Uterus (tissue), 3 donors: ENCODE measurements at regions not wholly inside any gene's neighbourhood (a gene's known extent, or its start where the extent isn't known, plus 50 kb on each side); places are given as distances from the start of the nearest gene placed in this dataset.
"Not testable (repeated sequence)": the region's sequence is repeated elsewhere in the genome, so short reads cannot be mapped to it uniquely, and the experiment has no call there.

Experiments
- DNase-seq, 2 donors: peaks; one replicate each; pipeline ENCODE4 v3.0.0-alpha.2; 2019 to 2020
- H3K27ac ChIP-seq, 2 donors: fragments of 200-600 bp; sonication (generic); 1 replicate in 1 of 2; 2 replicates in 1 of 2; pipeline ENCODE4 v1.5.1; 2016 to 2018
- H3K27me3 ChIP-seq, 2 donors: fragments of 200-600 bp; sonication (generic); one replicate each; pipeline ENCODE4 v1.5.1; 2018 to 2019; ENCODE audit warnings: control low read depth in 1 of 2
- H3K36me3 ChIP-seq, 2 donors: fragments of 200-600 bp; sonication (generic); one replicate each; pipeline ENCODE4 v1.5.1; 2019; ENCODE audit warnings: control low read depth in 1 of 2
- H3K4me1 ChIP-seq, 2 donors: fragments of 200-600 bp; sonication (generic); one replicate each; pipeline ENCODE4 v1.5.1; 2018 to 2019; ENCODE audit warnings: control low read depth in 1 of 2
- H3K4me3 ChIP-seq, 2 donors: fragments of 200-600 bp; sonication (generic); 1 replicate in 1 of 2; 2 replicates in 1 of 2; pipeline ENCODE4 v1.5.1; 2018 to 2019; ENCODE audit warnings: mild to moderate bottlenecking in 1 of 2
- H3K9me3 ChIP-seq, 2 donors: fragments of 200-600 bp; sonication (generic); one replicate each; pipeline ENCODE4 v1.5.1; 2019; ENCODE audit warnings: control low read depth in 1 of 2
- POLR2A ChIP-seq, 2 donors: fragments of 450-650 bp; IDR thresholded peaks; one replicate each; pipeline ENCODE4 v1.6.1; 2016; ENCODE audit warnings: antibody characterized with exemption in 2 of 2, mild to moderate bottlenecking in 1 of 2, moderate library complexity in 1 of 2
- intact Hi-C: fragments of 100-400 bp; cut with DNase I; formaldehyde crosslinking; loops from one replicate; pipeline ENCODE4 v1.15.1; 2023; ENCODE audit warnings: low total_unique reads
- TF ChIP-seq, protein P1 (sequence below), 4 experiments: fragments of 200-600 bp in 2 of 4; fragments of 450-650 bp in 2 of 4; sonication (generic) in 2 of 4; IDR thresholded peaks; one replicate each; pipeline ENCODE4 v1.5.1; 2016 to 2019; ENCODE audit warnings: antibody characterized with exemption in 4 of 4, mild to moderate bottlenecking in 2 of 4, moderate library complexity in 1 of 4
- donor health status: DM: yes; HTN: yes; CAD: no.

DNA sequence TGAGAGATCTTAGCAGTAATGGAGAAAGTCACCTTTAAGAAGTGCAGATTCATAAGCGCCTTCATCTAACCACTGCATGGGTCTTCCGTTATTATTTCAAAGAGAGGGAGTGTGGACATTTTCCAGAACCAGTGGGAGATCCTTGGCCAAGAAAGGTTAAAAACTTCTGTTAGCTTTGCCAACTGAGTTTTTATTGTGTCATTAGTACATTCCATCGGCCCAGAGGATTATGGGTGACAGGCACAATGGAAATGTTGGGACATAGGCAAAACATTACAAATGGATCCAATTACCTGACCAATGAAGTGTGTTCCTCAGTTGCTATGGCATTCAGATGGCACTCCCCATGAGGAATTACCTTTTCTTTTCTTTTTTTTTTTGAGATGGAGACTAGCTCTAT lies 115.5 kb downstream of the PPIAL4G start:
- intact Hi-C loops: no loop called here
- Histone ChIP-seq H3K27ac (no peak overlapping the region), H3K36me3 (no peaks in the 10 kb centered on the region), H3K27me3 (no peaks in the 10 kb centered on the region), H3K4me1 (no peaks in the 10 kb centered on the region), H3K9me3 (no peaks in the 10 kb centered on the region), H3K4me3 (no peak overlapping the region)
- DNase-seq: no peak
- TF ChIP-seq, protein P1, sequence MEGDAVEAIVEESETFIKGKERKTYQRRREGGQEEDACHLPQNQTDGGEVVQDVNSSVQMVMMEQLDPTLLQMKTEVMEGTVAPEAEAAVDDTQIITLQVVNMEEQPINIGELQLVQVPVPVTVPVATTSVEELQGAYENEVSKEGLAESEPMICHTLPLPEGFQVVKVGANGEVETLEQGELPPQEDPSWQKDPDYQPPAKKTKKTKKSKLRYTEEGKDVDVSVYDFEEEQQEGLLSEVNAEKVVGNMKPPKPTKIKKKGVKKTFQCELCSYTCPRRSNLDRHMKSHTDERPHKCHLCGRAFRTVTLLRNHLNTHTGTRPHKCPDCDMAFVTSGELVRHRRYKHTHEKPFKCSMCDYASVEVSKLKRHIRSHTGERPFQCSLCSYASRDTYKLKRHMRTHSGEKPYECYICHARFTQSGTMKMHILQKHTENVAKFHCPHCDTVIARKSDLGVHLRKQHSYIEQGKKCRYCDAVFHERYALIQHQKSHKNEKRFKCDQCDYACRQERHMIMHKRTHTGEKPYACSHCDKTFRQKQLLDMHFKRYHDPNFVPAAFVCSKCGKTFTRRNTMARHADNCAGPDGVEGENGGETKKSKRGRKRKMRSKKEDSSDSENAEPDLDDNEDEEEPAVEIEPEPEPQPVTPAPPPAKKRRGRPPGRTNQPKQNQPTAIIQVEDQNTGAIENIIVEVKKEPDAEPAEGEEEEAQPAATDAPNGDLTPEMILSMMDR (IDR thresholded peaks at IDR 0.05): no peak
- TF ChIP-seq POLR2A (IDR thresholded peaks at IDR 0.05): no peak

DNA sequence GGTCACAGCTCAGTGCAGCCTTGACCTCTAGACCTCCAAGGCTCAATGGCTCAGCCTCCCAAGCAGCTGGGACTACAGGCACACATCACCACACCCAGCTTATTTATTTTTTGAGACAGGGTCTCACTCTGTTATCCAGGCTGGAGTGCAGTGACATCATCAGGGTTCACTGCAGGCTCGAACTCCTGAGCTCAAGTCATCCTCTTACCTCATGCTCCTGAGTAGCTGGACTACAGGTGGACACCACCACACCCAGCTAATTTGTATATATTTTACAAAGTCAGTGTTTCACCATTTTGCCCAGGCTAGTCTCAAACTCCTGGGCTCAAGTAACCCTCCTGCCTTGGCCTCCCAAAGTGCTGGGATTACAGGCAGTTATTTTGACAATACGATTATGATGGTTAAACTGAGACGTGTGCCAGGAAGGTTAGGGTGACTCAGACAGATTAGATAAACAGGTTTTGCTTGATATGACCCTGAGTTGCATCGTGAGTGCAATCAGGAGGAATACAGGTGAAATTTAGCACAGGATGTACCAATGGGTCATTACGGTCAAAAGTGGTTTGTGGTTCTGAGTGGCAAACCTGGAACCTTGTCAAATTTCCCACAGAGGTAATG lies 116.9 kb downstream of the PPIAL4G start:
- H3K4me3 ChIP-seq, H3K27ac ChIP-seq, H3K36me3 ChIP-seq, DNase-seq, H3K9me3 ChIP-seq, H3K4me1 ChIP-seq, intact Hi-C loops: not testable (repeated sequence)
- H3K27me3 ChIP-seq: peaks cover 0 to 11% of the 10 kb centered on the region in 2 donors

DNA sequence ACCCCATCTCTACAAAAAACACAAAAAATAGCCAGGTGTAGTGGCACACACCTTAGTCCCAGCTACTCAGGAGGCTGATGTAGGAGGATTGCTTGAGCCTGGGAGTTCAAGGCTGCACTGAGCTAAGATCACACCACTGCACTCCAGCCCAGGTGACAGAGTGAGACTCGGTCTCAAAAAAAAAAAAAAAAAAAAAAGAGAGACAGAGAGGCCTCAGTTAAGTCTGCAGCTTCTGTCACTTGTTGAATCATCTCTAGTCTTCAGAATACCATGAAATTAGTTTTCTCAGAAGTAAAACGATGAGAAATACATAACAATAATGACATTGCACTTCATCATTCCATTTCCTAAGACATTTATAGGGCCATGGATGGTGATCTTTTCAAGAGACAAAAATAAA lies 118.0 kb downstream of the PPIAL4G start:
- H3K4me3 ChIP-seq, H3K36me3 ChIP-seq, intact Hi-C loops, H3K9me3 ChIP-seq, DNase-seq, H3K27ac ChIP-seq, H3K4me1 ChIP-seq: not testable (repeated sequence)
- H3K27me3 ChIP-seq: peaks cover 0 to 14% of the 10 kb centered on the region in 2 donors

DNA sequence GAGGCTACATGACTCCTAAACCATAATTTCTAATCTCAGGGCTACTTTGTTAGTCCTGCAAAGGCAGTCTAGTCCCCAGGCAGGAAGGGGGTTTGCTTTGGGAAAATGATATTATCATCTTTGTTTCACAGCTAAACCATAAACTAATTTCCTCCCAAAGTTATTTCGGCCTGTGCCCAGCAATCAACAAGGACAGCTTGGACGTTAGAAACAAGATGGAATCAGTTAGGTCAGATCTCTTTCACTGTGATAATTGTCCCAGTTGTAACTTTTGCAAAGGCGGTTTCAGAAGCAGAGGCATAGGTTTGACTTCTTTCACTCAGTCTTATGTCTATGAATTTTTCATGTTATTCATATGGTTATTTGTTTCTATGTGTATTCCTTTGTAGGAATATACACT lies 119.1 kb downstream of the PPIAL4G start:
- H3K4me3 ChIP-seq, DNase-seq, H3K36me3 ChIP-seq, intact Hi-C loops, H3K27ac ChIP-seq, H3K4me1 ChIP-seq, H3K9me3 ChIP-seq: not testable (repeated sequence)
- H3K27me3 ChIP-seq: peaks cover 0 to 14% of the 10 kb centered on the region in 2 donors

DNA sequence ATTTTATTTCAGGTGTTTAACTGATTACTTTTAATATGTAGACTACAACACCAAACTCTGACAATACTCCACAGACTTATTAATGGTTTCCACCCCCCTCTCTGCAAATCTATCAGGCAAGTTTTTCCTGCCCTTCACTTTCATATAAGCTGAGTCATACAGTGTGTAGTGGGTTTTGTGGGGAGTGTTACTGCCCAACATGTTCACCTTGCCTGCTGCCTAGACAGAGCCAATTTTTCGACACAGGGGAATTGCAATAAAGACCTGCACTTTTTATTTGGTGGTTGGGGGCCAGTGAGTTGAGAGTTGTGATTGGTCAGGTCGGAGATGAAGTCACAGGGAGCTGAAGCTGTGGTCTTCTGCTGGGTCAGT lies 119.7 kb downstream of the PPIAL4G start:
- H3K4me1 ChIP-seq: no peaks in the 10 kb centered on the region
- intact Hi-C loops: no loop called here
- no peak overlapping the region for H3K4me3 ChIP-seq
- H3K27me3 ChIP-seq: peaks cover 0 to 14% of the 10 kb centered on the region in 2 donors
- no peak for DNase-seq
- H3K9me3 ChIP-seq: no peaks in the 10 kb centered on the region
- no peaks in the 10 kb centered on the region for H3K36me3 ChIP-seq
- TF ChIP-seq, protein P1 (IDR thresholded peaks at IDR 0.05): no peak
- no peak for TF ChIP-seq POLR2A (IDR thresholded peaks at IDR 0.05)
- H3K27ac ChIP-seq: no peak overlapping the region

DNA sequence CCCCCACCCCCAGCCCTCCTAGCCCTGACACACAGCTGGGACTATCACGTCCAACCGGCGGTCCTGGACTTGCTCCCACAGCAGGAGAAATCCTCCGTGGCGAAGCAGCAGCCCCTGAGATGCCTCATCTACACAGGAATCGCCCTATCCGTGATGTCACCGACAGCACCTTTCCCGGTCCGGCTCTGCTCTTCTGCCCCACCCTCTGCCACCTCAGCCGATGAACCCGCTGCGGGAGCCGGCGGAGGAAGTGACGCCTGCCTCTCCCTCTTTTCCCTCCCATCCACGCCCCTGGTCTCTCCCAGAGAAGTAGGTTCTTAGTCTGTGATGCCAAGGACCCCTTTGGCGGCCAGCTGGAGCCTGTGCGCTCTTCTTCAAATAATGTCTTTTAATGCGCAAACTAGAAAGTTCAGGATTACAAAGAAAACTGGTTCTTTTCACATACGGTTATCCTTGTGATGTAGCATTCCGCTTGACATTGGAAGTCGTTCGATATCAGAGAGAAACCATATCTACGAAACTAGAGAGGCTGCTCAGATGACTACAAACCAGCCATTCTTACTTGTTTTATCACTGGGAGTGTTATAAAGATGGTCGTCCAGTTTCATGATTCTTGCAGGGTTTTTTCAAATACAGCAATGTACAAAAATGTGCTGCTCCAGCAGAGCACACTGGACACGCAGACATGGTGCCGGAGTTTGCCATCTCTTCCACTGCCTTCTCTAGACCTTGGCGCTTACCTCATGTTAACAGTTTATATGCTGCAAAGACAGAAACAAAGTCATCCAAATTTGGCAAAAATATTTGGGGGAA lies 120.3 kb downstream of the PPIAL4G start:
- Histone ChIP-seq H3K4me3 (no peak overlapping the region), H3K4me1 (no peaks in the 10 kb centered on the region), H3K27me3 (peaks cover 0 to 14% of the 10 kb centered on the region in 2 donors), H3K27ac (no peak overlapping the region), H3K36me3 (no peaks in the 10 kb centered on the region), H3K9me3 (no peaks in the 10 kb centered on the region)
- TF ChIP-seq, protein P1 (IDR thresholded peaks at IDR 0.05): no peak
- no peak for TF ChIP-seq POLR2A (IDR thresholded peaks at IDR 0.05)
- no peak for DNase-seq
- intact Hi-C loops: no loop called here
